Superior temporal gyrus (tissue), 1 donor: ENCODE measurements at regions not wholly inside any gene's neighbourhood (a gene's known extent, or its start where the extent isn't known, plus 50 kb on each side); places are given as distances from the start of the nearest gene placed in this dataset.

Experiments used
- DNase-seq: peaks from one replicate; pipeline ENCODE4 v3.0.0-alpha.2; 2016; ENCODE audit errors: extremely low spot score

GRCh38 chr15:38046257-38047051 lies 112.0 kb downstream of the TMCO5A start:
- DNase-seq: no peak

- no peak for DNase-seq
These were observed 113.6 kb downstream of the TMCO5A start for GRCh38 chr15:38048001-38048455.

GRCh38 chr15:38049891-38050290 lies 115.5 kb downstream of the TMCO5A start:
- DNase-seq: no peak

DNA sequence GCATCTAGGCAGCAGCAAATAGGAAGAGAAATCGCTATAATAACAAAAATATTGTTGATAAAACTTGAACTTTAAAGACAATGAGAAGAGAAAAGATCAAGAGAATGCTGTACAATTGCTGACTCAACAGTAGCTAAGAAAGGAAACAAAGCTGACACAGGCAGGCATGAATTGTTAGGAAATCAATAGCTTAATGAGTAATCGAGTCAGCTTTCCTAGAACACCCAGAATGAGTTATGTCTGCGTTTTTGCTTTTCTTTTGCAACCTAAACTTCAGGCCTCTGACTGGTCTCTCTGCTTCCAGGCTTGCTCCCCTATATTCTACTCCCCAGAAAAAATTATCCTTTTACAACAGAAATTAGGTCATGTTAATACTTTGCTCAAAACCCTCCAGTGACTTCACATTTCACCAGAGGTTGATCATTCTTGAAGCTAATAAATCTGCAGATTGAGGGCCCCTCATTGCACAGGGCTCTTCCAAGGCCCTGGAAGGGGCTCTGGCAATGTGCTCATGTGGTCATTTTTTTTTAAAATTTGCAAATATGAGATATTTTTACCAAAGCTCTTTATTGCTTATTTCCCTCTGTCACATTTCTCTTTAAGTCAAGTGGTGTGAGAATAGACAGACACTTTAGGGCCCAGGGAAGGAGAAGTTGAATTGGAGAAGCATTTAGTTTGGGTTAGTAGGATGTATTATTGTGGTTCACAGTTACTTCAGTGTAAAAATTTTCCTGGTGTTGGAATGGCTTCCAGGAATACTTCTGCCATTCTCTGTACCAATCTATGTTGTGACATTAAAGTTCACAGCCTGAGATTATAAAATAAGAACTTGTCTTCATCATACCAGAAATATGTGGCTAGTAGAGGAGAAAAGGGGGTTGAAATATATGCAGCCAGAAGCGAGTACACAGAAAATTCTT lies 116.3 kb downstream of the TMCO5A start:
- no peak for DNase-seq

- no peak for DNase-seq
These were observed 118.8 kb downstream of the TMCO5A start for GRCh38 chr15:38053205-38053604.

- no peak for DNase-seq
These were observed 119.3 kb downstream of the TMCO5A start for GRCh38 chr15:38053776-38054175.

GRCh38 chr15:38054488-38054887 lies 120.0 kb downstream of the TMCO5A start:
- DNase-seq: no peak

DNA sequence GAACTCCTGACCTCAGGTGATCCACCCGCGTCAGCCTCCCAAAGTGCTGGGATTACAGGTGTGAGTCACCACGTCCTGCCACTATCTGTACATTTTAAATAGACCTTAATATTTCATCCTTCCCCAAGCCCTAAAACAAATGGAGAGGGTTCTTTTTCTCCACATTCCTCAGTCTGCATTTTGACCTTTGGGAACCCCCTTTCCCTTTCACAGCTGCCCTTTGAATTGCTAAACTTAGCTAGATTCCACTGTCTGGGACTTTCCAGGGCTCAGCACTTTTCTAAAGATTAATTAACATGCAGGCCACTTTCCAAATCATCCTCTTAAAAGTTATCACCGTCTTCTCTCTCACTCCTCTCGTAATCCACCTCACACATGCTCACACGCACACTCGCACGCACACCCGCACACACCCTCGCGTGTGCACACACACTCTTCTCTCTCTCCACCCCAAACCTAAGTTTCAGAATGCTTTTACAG lies 124.2 kb downstream of the TMCO5A start:
- DNase-seq: no peak

GRCh38 chr15:38059665-38060064 lies 125.2 kb downstream of the TMCO5A start:
- no peak for DNase-seq

- DNase-seq: no peak
These were observed 127.6 kb downstream of the TMCO5A start for GRCh38 chr15:38061856-38062649.

- no peak for DNase-seq
These were observed 128.3 kb downstream of the TMCO5A start for GRCh38 chr15:38062696-38063095.

DNA sequence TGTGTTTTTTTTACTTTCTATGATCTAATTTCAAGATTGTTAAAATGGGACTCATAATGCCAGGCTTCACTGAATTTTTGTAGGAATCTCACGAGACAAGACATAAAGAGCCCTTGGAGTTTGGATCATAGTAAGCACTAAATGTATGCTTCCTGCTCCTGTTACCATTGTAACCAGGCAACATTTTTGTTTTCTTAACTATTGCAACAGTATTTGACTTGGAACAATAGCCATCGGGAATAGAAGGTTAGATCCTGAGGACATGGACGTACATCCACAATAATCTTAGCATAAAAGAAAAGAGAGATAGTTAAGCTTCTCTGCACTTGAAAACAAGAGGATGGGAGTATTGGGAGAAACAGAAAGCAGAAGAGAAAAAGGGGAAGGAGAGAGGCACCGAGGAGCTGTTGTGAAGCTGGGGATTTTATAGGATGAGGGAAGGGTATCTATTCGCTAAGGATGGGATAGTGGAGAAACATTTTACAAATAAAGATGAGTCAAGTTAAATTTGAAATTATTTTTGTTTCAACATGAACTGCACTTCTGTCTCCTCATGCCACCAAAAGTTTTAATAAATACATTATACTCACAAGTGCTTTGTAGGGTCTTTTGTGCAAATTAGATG lies 131.4 kb downstream of the TMCO5A start:
- no peak for DNase-seq

DNA sequence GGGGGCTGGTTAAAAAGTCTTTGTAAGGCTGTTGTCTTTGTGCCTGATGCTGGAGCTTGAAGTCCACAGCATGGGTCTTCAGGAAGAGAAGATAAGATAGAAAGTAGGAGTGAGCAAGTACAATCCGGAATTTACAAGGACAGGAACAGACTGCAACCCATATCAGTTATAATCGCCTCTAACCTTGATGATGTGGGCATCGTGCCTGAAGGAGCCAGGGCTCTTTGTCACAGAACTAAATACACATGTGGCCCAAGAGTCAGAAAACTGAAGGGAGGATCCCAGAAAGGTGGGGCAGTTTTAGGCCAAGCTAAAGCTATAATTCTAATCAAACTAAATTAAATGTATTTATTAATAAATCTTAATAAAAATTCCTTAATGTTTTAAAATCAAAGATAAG lies 132.2 kb downstream of the TMCO5A start:
- no peak for DNase-seq

- peak; percentile 66 for DNase-seq
These were observed 134.4 kb downstream of the TMCO5A start for GRCh38 chr15:38068626-38069391.

DNA sequence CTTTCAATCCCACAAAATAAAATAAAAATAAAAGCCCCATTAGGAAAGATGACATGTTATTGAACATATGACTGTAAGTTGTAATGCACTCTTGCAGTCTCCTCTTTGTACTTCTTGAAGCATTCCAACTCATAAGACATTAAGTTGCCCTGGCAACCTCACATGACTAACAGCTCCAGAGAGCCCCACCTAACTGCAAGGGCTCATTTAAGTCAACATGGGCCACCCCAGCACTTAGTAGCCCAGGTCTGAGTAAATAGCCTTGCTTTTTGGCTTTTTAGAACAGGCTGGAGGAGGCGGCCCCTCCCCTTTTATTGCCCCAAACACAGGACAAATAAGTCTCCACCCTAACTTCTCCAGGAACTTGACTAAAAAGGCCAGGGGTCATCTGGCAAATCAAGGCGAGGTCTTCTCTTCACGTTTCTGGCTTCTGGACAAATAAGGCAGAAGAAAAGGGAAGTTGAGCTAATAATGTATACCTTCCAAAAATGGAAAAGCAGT lies 135.1 kb downstream of the TMCO5A start:
- no peak for DNase-seq

DNA sequence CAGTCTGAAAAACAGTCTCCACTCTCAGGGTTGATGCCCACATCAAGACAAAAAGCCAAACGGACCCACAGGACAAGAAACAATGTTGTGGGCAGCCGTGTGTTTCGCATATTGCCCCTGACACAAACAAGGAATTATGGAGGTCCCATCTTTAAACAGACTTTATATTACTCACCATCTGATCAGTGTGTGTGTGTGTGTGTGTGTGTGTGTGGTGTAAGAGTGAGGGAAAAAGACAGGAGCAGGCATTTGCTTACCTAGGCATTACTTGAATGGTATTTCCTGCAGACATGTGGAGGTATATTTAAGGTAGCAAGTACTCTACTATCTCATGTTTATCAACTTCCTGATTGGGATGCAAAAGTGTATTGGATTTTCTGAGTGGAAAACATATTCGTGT lies 136.3 kb downstream of the TMCO5A start:
- no peak for DNase-seq

GRCh38 chr15:38071211-38071972 lies 137.0 kb downstream of the TMCO5A start:
- no peak for DNase-seq

DNA sequence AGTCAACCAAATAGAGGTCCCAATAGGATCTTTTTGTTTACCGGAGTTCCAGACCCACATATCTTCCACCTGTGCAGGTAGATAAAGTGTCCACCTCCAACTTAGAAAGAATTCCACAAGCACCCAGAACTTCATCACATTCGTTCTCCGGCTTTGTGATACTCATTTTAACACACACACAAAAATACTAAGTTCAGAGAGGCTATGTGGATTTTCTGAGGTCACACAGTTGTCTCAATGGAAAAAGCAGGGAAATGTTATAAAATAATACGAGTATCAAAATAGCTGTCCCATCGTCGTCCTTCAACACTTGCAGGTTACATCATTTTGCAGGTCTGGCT lies 137.5 kb downstream of the TMCO5A start:
- no peak for DNase-seq

DNA sequence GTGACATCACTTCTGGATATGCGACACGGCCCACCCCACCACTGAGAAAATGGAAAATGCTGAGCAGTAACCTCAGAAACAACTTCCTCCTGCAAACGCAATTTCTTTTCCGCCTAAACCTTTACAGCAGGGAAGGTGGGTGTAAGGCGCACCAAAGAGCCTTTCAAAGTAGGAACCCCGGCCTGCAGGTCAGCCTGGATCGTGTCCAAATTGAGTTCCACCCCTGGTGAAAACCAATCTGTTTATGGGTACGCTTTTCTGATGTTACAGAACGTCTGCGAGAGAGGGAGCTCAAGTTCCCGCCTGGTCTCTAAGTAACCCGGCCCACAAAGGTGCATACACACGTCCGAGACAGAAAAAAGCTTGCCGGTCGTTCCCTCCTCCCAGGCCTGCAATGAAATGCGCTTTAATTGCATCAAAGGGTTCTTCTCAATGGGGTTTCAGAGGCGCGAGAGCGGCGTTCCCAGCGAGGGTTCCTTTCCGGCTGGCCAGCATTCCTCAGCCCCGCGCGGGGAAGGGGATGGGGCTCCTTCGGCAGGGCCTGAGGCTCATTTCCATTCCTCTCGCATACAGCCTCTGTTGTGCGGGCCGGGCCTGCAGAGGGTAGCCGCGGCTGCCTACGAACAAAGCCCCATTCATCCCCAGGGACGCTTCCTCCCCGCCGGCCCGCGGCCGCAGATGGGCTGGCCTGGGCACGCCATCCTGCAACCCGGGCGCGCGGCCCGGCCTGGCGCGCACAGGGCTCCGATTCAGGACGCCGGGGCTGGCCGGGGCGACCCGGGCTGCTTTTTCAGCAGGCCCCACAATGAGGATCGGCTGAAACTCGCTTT lies 138.1 kb downstream of the TMCO5A start:
- no peak for DNase-seq
